Retinal pigment epithelial cell (primary cell): ENCODE measurements at regions not wholly inside any gene's neighbourhood (a gene's known extent, or its start where the extent isn't known, plus 50 kb on each side); places are given as distances from the start of the nearest gene placed in this dataset.

Experiments used
- DNase-seq: peaks from one replicate; pipeline ENCODE4 v3.0.0-alpha.2; 2010; ENCODE audit warnings: low read depth
- H3K4me3 ChIP-seq: 2 replicates; pipeline ENCODE4 v1.5.1; 2011; ENCODE audit warnings: mild to moderate bottlenecking, low read length, control low read depth, moderate library complexity
- TF ChIP-seq, protein P1 (sequence below): conservative IDR thresholded peaks from 2 replicates; pipeline ENCODE4 v1.5.1; 2011; ENCODE audit warnings: low read depth, low read length, control low read depth, inconsistent platforms

DNA sequence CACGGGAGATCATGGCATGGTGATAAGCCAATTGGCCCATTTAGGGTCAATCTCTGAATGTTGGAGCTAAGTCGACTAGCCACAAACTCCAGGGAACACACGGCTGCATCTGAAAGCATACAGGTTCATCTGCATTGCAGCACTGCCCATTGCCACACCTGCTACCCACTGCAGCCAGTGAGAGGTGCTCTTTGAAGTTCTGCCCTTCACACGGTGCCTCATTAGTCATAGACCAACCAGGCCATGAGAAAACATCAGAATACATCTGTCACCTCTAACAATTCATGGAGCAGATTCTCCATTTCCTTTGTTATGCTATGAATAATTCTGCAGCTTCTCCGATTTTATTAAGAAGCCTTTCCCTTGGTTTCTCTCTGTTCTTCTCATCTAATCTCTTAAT is 65.7 kb upstream of the FAM204A start:
- H3K4me3 ChIP-seq: no peak overlapping the region
- TF ChIP-seq, protein P1, sequence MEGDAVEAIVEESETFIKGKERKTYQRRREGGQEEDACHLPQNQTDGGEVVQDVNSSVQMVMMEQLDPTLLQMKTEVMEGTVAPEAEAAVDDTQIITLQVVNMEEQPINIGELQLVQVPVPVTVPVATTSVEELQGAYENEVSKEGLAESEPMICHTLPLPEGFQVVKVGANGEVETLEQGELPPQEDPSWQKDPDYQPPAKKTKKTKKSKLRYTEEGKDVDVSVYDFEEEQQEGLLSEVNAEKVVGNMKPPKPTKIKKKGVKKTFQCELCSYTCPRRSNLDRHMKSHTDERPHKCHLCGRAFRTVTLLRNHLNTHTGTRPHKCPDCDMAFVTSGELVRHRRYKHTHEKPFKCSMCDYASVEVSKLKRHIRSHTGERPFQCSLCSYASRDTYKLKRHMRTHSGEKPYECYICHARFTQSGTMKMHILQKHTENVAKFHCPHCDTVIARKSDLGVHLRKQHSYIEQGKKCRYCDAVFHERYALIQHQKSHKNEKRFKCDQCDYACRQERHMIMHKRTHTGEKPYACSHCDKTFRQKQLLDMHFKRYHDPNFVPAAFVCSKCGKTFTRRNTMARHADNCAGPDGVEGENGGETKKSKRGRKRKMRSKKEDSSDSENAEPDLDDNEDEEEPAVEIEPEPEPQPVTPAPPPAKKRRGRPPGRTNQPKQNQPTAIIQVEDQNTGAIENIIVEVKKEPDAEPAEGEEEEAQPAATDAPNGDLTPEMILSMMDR: no peak
- DNase-seq: no peak

DNA sequence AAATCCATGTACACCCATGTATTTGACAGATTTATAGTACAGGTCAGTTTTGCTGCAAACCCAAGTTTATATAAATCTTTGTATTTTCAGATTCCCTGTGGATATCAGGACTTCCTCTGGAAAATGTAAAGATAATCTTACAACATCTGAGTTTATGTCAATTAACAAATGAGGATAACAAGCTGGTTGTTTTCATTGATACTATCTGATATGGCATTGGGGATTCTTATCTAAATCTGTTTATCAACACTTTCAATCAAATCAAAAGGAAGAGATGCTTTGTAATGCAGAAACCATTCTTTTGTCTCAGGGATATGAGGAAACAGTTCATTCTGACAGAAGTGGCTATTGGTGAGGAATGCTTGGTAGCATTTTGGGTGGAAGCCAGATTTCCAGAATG is 64.9 kb upstream of the FAM204A start:
- no peak overlapping the region for H3K4me3 ChIP-seq
- TF ChIP-seq, protein P1: no peak
- DNase-seq: no peak

DNA sequence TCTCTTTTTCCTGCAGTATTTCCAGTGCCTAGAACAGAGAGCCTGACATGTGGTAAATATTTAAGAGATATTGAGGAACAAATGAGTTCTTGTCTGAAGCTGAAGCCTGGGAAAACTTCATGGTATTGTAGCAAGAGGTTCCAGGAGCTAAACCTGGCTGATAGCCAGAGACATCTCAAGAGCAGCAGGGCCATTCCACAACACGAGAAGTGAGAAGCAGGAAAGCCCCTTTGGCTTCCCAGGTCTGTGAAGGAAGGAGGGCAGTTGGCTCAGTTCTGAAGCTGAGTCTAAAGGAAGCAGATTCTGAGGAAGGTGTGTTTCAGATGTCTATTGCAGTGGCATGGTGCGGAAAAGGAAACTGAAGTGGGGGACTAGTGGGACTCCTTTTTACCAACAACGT is 63.8 kb upstream of the FAM204A start:
- H3K4me3 ChIP-seq: no peak overlapping the region
- TF ChIP-seq, protein P1: no peak
- DNase-seq: no peak

DNA sequence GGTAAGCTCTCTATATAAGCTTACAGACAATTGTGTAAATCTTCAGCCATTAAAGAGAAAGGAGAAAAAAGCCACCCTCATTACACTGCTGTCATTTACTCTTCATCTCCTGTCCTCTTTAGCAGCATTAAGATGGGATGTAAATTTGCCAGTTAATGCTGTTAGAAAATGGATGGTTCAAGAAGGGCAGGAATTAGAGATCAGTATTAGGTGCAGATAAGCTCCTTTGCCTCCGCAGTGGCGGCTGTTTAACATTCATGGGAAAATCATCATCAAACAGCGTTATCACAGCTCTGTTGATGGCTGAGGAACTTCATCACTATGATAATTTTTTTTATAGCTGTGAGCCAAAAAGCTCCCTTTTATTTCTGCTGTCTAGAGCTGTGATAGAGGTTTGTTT is 61.8 kb upstream of the FAM204A start:
- no peak overlapping the region for H3K4me3 ChIP-seq
- TF ChIP-seq, protein P1: no peak
- DNase-seq: no peak

DNA sequence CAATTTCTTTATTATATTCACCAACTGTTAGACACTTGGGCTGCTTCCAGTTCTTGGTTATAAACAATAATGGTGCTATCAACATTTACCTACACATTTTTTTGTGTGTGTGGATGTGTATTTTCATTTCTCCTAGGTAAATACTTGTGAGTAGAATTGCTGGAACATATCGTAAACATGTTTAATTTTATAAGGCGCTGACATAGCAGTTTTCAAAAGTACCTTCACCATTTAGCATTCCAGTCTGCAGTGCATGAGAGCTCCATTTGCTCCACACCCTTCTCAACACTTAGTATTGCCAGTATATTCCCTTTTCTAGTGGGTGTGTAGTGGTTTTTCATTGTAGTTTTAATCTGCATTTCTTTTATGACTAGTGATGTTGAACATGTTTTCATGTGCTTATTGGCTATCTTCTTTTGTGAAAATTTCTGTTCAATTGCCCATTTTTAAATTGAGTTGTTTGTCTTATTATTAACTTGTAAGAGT is 59.6 kb upstream of the FAM204A start:
- no peak overlapping the region for H3K4me3 ChIP-seq
- DNase-seq: no peak
- TF ChIP-seq, protein P1: no peak

DNA sequence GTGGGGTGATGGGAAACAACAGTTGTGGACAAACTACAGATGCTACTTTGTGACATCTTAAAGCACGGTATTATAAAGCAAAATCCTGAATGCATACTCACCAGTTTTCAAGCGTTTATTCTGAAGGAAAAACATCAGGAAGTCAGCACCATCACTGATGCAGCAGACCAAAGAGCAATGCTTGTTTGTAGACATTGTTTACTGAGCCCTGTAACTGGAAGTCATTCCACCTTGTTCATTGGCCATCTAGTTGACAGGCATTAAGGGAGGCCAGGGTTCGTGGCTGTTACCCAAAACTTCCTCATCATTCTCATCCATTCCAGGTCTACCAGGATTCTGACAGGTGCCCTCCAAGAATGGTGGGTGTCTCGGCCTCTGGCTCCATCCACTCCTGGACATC is 55.3 kb upstream of the FAM204A start:
- no peak for DNase-seq
- TF ChIP-seq, protein P1: no peak
- no peak overlapping the region for H3K4me3 ChIP-seq

DNA sequence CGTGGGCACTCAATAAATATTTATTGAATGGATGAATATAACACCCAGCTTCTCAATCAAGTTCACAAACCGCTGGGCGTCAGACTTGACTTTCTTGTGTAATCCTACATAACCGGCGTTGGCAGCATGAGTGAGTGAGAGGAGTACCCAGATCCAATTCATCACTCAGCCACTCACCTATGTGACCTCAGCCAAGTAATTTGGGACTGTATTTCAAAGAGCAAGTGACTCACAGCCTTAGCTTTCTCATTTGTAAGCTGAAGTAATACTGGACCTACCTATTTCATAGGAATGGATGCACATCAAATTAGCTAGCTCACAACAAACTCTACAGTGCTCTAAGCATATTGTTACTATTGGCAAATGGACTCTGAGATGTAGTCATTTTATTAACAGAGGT is 53.8 kb upstream of the FAM204A start:
- DNase-seq: no peak
- H3K4me3 ChIP-seq: no peak overlapping the region
- TF ChIP-seq, protein P1: no peak
